22Rv1 (cell line): ENCODE measurements at regions not wholly inside any gene's neighbourhood (a gene's known extent, or its start where the extent isn't known, plus 50 kb on each side); places are given as distances from the start of the nearest gene placed in this dataset.

Source experiments
- H3K27ac ChIP-seq: fragments of 450-650 bp; 2 replicates; pipeline ENCODE4 v1.5.1; 2017
- ZFX ChIP-seq: fragments of 450-650 bp; IDR thresholded peaks from 2 replicates; pipeline ENCODE4 v1.6.1; 2017; ENCODE audit warnings: antibody characterized with exemption, borderline replicate concordance
- TF ChIP-seq, protein P1 (sequence below): fragments of 450-650 bp; IDR thresholded peaks from 2 replicates; pipeline ENCODE4 v1.5.1; 2017; ENCODE audit warnings: mild to moderate bottlenecking

DNA sequence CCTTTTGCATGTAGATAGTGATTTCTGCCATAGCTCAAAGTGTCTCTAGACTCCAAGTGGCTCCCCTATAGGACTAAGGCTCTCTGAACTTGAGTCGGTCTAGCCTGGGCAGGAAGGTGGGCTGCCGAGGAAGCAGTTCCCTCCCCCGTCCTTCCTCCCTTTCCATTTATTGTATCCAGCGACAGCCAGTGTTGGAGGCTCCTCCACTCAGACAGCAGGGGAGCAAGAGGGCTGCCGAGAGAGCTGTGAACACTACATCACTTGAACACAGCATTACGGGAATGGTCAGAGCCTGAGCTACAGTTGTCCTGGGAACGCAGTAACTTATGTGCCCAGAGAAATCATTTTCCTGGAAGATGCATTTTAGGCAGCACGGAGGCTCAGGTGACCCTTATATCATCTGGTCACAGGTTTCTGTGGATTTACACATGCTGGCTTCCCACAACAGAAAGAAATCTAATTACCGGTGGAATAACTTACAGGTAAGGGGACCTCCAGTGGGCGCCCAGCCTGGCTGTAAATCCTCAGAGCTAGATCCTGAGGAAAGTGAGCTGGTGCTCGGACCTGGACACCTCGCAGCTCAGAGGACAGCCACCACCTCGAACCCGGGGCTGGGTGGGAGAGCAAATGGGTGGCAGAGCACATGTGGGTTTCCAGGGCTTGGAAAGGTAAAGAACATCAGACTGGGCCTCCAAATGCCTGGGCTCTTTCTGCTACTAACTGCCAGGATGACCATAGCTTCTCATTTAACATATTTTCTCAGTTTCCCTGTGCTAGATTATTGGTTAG lies 197.1 kb downstream of the UACA start:
- H3K27ac ChIP-seq, result no peak overlapping the region
- TF ChIP-seq ZFX, result no peak
- TF ChIP-seq, protein P1, sequence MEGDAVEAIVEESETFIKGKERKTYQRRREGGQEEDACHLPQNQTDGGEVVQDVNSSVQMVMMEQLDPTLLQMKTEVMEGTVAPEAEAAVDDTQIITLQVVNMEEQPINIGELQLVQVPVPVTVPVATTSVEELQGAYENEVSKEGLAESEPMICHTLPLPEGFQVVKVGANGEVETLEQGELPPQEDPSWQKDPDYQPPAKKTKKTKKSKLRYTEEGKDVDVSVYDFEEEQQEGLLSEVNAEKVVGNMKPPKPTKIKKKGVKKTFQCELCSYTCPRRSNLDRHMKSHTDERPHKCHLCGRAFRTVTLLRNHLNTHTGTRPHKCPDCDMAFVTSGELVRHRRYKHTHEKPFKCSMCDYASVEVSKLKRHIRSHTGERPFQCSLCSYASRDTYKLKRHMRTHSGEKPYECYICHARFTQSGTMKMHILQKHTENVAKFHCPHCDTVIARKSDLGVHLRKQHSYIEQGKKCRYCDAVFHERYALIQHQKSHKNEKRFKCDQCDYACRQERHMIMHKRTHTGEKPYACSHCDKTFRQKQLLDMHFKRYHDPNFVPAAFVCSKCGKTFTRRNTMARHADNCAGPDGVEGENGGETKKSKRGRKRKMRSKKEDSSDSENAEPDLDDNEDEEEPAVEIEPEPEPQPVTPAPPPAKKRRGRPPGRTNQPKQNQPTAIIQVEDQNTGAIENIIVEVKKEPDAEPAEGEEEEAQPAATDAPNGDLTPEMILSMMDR, result no peak

DNA sequence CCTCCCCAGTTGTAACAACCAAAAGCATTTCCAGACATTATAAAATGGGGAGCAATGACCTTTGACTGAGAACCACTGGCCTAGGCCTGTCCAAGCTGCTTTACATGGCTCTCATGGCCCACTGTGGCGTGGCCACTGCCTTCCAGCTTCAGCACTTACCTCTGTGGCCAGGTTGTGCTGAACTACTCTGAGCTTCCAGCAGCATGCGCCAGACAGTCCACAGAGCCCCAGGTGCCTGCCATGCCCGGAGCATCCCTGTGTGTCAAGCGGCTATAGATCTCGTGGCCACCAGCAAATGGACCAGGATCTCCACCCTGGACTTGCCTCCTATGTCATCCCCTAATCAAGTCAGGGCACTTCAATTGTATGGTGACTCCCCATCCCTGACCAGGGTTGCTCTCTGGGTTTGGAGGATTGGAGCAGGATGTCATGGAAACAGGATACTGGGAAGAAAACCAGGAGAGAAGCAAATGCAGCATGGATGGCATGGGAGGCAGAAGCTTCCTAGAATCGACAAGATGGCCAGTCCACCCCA lies 199.7 kb downstream of the UACA start:
- H3K27ac ChIP-seq, result no peak overlapping the region
- TF ChIP-seq, protein P1, result no peak
- TF ChIP-seq ZFX, result no peak

DNA sequence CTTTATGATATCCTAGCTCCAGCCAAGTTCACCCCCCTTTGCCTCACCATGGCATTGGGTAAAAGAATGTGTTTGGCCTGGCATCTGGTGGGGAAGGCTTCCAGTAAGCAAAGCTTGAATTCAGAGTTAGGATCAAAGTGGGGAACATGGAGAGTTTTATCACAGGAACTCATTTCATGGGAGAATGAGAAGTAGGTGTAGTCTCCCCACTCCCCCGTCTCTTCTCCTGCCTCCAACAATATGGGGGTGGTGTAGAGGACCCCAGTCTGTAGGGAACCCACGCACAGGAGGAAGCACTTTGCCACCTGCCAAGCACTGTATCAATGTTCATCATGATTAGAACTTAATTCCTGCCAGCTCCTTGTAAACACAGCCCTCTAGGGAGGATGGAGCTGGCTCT lies 200.5 kb downstream of the UACA start:
- TF ChIP-seq, protein P1, result no peak
- no peak for TF ChIP-seq ZFX
- H3K27ac ChIP-seq, result no peak overlapping the region

DNA sequence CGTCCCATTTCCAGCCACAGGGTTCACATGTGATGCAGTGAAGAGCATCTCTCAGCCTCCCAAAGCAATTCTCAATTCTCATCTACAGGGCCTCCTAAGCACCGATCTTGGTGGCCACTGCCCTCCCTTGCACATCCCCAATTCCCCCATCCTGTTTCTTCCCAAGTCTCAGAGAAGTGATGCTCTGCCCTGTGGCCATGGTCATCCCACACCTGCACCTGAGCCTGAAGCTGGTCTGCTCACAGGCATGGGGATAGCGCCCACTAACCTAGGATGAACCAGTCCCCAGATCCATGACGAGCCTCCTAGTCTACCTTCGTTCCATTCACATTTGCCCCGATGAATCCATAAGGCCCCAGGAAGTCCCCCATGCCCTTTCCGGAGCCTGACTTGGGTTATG lies 201.5 kb downstream of the UACA start:
- TF ChIP-seq ZFX, result no peak
- TF ChIP-seq, protein P1, result no peak
- no peak overlapping the region for H3K27ac ChIP-seq

DNA sequence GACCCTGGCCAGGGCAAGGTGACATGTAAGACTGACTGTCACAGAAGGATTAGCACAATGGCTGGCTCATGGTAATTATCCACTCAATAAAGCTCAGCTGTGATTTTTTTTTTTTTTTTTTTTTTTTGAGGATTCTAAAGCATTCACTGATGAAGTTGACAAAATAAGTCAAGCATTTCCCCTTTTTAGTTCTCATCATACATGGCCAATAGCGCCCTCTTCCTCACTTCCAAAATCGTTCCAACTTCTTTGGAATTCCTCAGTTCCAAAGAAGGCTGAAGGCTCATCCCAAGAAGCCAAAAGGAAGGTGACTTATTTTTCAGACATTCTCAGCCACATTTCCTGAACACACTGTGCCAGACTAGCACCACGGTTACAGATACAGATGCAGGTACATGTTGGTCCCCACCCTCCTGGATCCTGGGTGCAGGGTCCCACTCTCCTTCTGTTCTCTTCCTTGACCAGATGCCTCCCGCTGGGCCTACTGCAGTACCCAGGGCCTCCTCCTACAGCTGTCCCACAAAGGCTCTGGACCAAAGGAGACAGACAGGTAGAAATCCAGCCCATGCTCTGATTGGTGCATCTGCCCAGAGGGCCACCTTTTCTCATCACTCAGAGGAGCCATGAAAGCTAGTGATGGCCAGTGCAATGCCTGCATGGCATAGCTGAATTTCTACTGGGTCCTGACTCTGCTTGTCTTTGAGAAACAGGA lies 202.6 kb downstream of the UACA start:
- TF ChIP-seq, protein P1, result no peak
- TF ChIP-seq ZFX, result no peak
- H3K27ac ChIP-seq, result no peak overlapping the region

DNA sequence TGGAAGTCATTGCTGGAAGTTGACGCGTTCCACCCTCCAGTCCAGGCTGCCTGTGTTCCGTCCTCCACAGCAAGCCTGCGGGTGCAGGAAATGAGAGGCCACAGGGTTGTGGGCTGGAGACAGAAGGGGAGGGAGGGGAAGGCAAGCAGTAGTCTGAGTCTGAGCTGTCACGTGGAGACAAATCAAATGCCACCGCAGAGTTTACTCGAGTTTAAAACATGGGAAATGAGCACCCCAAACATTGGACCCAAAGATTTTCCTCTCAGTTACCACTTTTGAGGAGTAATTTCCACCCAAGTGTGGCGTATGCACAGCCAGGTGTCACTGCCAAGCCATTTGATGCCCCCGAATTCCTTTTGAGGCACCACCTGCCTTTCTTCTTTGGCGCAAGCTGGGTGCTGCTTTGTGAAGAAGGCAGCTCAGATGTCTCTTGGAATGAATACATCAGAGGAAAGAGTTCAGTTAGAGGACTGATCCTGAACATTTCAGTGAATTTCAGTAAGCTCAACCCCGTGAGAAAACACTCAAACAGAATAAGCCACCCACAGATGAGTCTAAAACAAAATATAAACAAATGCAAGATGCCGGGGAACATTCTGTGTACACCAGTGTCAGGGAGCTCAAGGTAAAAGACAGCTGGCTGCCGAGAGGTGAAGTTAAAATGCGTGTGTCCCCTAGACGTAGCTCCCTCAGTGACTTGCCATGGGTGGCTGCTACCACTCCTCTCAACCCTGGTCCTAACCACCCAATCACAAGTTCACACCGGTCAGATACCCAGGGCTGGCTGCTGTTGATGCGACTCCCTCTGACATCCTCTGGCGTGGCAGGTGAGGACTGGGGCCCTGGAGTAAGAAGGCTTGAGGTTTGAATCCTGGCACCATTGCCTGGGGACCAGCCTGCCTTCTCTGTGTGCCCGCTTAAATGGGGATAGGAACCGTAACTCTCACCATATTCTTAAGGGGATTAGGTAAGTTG lies 203.8 kb downstream of the UACA start:
- H3K27ac ChIP-seq, result no peak overlapping the region
- no peak for TF ChIP-seq ZFX
- TF ChIP-seq, protein P1, result no peak
